DND-41 (cell line): ENCODE measurements at regions not wholly inside any gene's neighbourhood (a gene's known extent, or its start where the extent isn't known, plus 50 kb on each side); places are given as distances from the start of the nearest gene placed in this dataset.
A peak's percentile ranks its signal among the peaks of the same experiment; 100 is the strongest.
"Not testable (repeated sequence)": the region's sequence is repeated elsewhere in the genome, so short reads cannot be mapped to it uniquely, and the experiment has no call there.

ENCODE experiments used
- ATAC-seq: fragments of 200-7000 bp; cut with Tn5 transposase; 3 replicates; pipeline ENCODE4 v1.9.1; 2021; ENCODE audit warnings: low read depth; ENCODE audit not compliant: insufficient read depth
- DNase-seq: peaks from one replicate; pipeline ENCODE4 v3.0.0-alpha.2; 2020
- H2AFZ ChIP-seq: 2 replicates; pipeline ENCODE4 v1.6.0; 2012; ENCODE audit warnings: low read depth, low read length
- H3K27ac ChIP-seq: 2 replicates; pipeline ENCODE4 v1.5.1; 2012; ENCODE audit warnings: low read length, inconsistent platforms
- H3K27me3 ChIP-seq: fragments of 200-600 bp; sonication (generic); 2 replicates; pipeline ENCODE4 v1.6.0; 2012; ENCODE audit warnings: low read length, mild to moderate bottlenecking, inconsistent platforms; ENCODE audit not compliant: insufficient read depth, poor library complexity
- H3K36me3 ChIP-seq: 2 replicates; pipeline ENCODE4 v1.5.1; 2012; ENCODE audit warnings: low read length, inconsistent platforms; ENCODE audit not compliant: insufficient read depth
- H3K4me1 ChIP-seq: 2 replicates; pipeline ENCODE4 v1.5.1; 2012; ENCODE audit warnings: mild to moderate bottlenecking, low read length; ENCODE audit not compliant: insufficient read depth
- H3K4me2 ChIP-seq: 2 replicates; pipeline ENCODE4 v1.6.0; 2012; ENCODE audit warnings: mild to moderate bottlenecking, moderate library complexity, low read length, inconsistent platforms; ENCODE audit not compliant: insufficient read depth
- H3K4me3 ChIP-seq, 2 experiments: fragments of 200-600 bp in 1 of 2; shearing (Covaris generic) in 1 of 2; 2 replicates each; pipeline ENCODE4 v1.5.1; 2012 to 2016; ENCODE audit warnings: inconsistent platforms in 2 of 2, low read length in 2 of 2, mild to moderate bottlenecking in 2 of 2, low read depth in 1 of 2, moderate library complexity in 1 of 2
- H3K79me2 ChIP-seq: 2 replicates; pipeline ENCODE4 v1.6.0; 2012; ENCODE audit warnings: low read length, inconsistent platforms; ENCODE audit not compliant: insufficient read depth
- H3K9ac ChIP-seq: 2 replicates; pipeline ENCODE4 v1.6.0; 2012; ENCODE audit warnings: low read depth, mild to moderate bottlenecking, inconsistent platforms, low read length, moderate library complexity
- H3K9me3 ChIP-seq: 2 replicates; pipeline ENCODE4 v1.5.1; 2012; ENCODE audit warnings: low read length, moderate library complexity, mild to moderate bottlenecking, inconsistent platforms; ENCODE audit not compliant: insufficient read depth, severe bottlenecking
- H4K20me1 ChIP-seq: 2 replicates; pipeline ENCODE4 v1.6.0; 2012; ENCODE audit warnings: low read length; ENCODE audit not compliant: insufficient read depth
- EZH2 ChIP-seq: IDR thresholded peaks from 3 replicates; pipeline ENCODE4 v1.6.1; 2012; ENCODE audit warnings: borderline replicate concordance, low read depth, mild to moderate bottlenecking, moderate library complexity, low read length, inconsistent platforms; ENCODE audit not compliant: severe bottlenecking
- TF ChIP-seq, protein P1 (sequence below): IDR thresholded peaks from 2 replicates; pipeline ENCODE4 v1.5.1; 2012; ENCODE audit warnings: borderline replicate concordance, low read length, moderate library complexity, mild to moderate bottlenecking; ENCODE audit not compliant: poor library complexity, severe bottlenecking; ENCODE audit errors: extremely low read depth

GRCh38 chr13:62747152-62747551 lies 1331.5 kb upstream of the PCDH20 start:
- no peak overlapping the region for H3K4me2 ChIP-seq
- no peaks in the 10 kb centered on the region for H3K27me3 ChIP-seq
- ATAC-seq = no peak
- no peak overlapping the region for H3K27ac ChIP-seq
- no peak for DNase-seq
- H2AFZ ChIP-seq = peak overlapping the region; percentile 49; the same call in 1 of the 2 replicates
- no peak for TF ChIP-seq EZH2
- TF ChIP-seq, protein P1, sequence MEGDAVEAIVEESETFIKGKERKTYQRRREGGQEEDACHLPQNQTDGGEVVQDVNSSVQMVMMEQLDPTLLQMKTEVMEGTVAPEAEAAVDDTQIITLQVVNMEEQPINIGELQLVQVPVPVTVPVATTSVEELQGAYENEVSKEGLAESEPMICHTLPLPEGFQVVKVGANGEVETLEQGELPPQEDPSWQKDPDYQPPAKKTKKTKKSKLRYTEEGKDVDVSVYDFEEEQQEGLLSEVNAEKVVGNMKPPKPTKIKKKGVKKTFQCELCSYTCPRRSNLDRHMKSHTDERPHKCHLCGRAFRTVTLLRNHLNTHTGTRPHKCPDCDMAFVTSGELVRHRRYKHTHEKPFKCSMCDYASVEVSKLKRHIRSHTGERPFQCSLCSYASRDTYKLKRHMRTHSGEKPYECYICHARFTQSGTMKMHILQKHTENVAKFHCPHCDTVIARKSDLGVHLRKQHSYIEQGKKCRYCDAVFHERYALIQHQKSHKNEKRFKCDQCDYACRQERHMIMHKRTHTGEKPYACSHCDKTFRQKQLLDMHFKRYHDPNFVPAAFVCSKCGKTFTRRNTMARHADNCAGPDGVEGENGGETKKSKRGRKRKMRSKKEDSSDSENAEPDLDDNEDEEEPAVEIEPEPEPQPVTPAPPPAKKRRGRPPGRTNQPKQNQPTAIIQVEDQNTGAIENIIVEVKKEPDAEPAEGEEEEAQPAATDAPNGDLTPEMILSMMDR = no peak
- no peak overlapping the region for H3K9ac ChIP-seq
- no peaks in the 10 kb centered on the region for H3K4me1 ChIP-seq
- no peaks in the 10 kb centered on the region for H3K36me3 ChIP-seq
- H3K79me2 ChIP-seq = no peaks in the 10 kb centered on the region
- no peak overlapping the region for H3K4me3 ChIP-seq
- H4K20me1 ChIP-seq = no peaks in the 10 kb centered on the region
- no peaks in the 10 kb centered on the region for H3K9me3 ChIP-seq

GRCh38 chr13:62729746-62730145 lies 1314.1 kb upstream of the PCDH20 start:
- not testable (repeated sequence) for H3K9me3 ChIP-seq, H3K27ac ChIP-seq, H4K20me1 ChIP-seq, H3K4me2 ChIP-seq, H3K27me3 ChIP-seq, H3K9ac ChIP-seq, H3K79me2 ChIP-seq, H2AFZ ChIP-seq, H3K4me1 ChIP-seq, DNase-seq, H3K36me3 ChIP-seq, H3K4me3 ChIP-seq, ATAC-seq

- Histone ChIP-seq H3K9me3 (no peaks in the 10 kb centered on the region), H3K4me3 (no peak overlapping the region), H3K27ac (no peak overlapping the region), H3K9ac (no peak overlapping the region), H4K20me1 (no peaks in the 10 kb centered on the region), H3K4me2 (no peak overlapping the region), H3K4me1 (no peaks in the 10 kb centered on the region), H3K79me2 (no peaks in the 10 kb centered on the region), H3K36me3 (no peaks in the 10 kb centered on the region), H2AFZ (no peak overlapping the region), H3K27me3 (no peaks in the 10 kb centered on the region)
- no peak for ATAC-seq
- TF ChIP-seq, protein P1 = no peak
- TF ChIP-seq EZH2 = no peak
- no peak for DNase-seq
These were observed 1306.2 kb upstream of the PCDH20 start for GRCh38 chr13:62721893-62722292.

GRCh38 chr13:62711948-62712347 lies 1296.3 kb upstream of the PCDH20 start:
- H3K27ac ChIP-seq, DNase-seq, H4K20me1 ChIP-seq, H3K4me2 ChIP-seq, H3K4me3 ChIP-seq, H3K4me1 ChIP-seq, H3K36me3 ChIP-seq, H2AFZ ChIP-seq, H3K27me3 ChIP-seq, ATAC-seq, H3K79me2 ChIP-seq, H3K9ac ChIP-seq, H3K9me3 ChIP-seq: not testable (repeated sequence)

- H3K79me2 ChIP-seq = no peaks in the 10 kb centered on the region
- DNase-seq (no peak), ATAC-seq (no peak)
- H2AFZ ChIP-seq = no peak overlapping the region; the same call in 1 of the 2 replicates
- TF ChIP-seq EZH2 = no peak
- TF ChIP-seq, protein P1 = no peak
- H4K20me1 ChIP-seq = no peaks in the 10 kb centered on the region
- H3K9ac ChIP-seq = no peak overlapping the region
- H3K4me2 ChIP-seq = no peak overlapping the region
- H3K4me3 ChIP-seq = no peak overlapping the region
- no peak overlapping the region for H3K27ac ChIP-seq
- no peaks in the 10 kb centered on the region for H3K9me3 ChIP-seq
- H3K36me3 ChIP-seq = no peaks in the 10 kb centered on the region
- no peaks in the 10 kb centered on the region for H3K4me1 ChIP-seq
- no peaks in the 10 kb centered on the region for H3K27me3 ChIP-seq
These were observed 1295.1 kb upstream of the PCDH20 start for GRCh38 chr13:62710787-62711186.
